ENCODE measurements at regions not wholly inside any gene's neighbourhood (a gene's known extent, or its start where the extent isn't known, plus 50 kb on each side); places are given as distances from the start of the nearest gene placed in this dataset.

- Histone ChIP-seq H3K4me2 (ENCODE audit: low read length) (no peak overlapping the region), H3K36me3 (ENCODE audit: low read depth, low read length) (no peaks in the 10 kb centered on the region), H3K4me1 (ENCODE audit: insufficient read depth, low read length) (peaks cover 13% of the 10 kb centered on the region), H3K4me3 (ENCODE audit: low read length) (no peak overlapping the region), H3K27ac (ENCODE audit: low read length) (no peak overlapping the region), H3K27me3 (ENCODE audit: low read length) (no peaks in the 10 kb centered on the region), H3K9ac (ENCODE audit: low read length) (no peak overlapping the region), H4K20me1 (ENCODE audit: low read length) (no peaks in the 10 kb centered on the region), H2AFZ (ENCODE audit: low read length) (no peak overlapping the region), H3F3A (ENCODE audit: low read length, unreplicated experiment) (no peaks in the 10 kb centered on the region), H3K9me2 (replicated peaks; ENCODE audit: low read length) (no peaks in the 10 kb centered on the region), H3K9me3 (ENCODE audit: low read length) (no peaks in the 10 kb centered on the region), H3K79me2 (ENCODE audit: low read length) (no peaks in the 10 kb centered on the region)
- intact Hi-C loops (cut with micrococcal nuclease), result no loop called here
- DNase-seq (no peak), ATAC-seq (no peak)
- ChIA-PET CTCF (no interaction called here), POLR2A (ENCODE audit: unreplicated experiment) (interaction anchor here (0.6 kb wide), 1 partner anchor 209 kb away, joined by 4 read pairs; no protein-coding TSS in a partner anchor)
- no TSS peak for BruUV-seq (replicated peaks)
- TF ChIP-seq EZH2 (IDR thresholded peaks at IDR 0.05; ENCODE audit: low read length, unreplicated experiment) (no peak), EZH2phosphoT487 (IDR thresholded peaks at IDR 0.05; ENCODE audit: borderline replicate concordance, low read length) (no peak), CTCF (conservative IDR thresholded peaks at IDR 0.05; ENCODE audit: low read depth, low read length) (no peak)
Measured at GRCh38 chr10:78437407-78437768, 403.7 kb downstream of the RPS24 start.

GRCh38 chr10:78437998-78438906 is 404.6 kb downstream of the RPS24 start:
- Histone ChIP-seq H3K4me1 (ENCODE audit: insufficient read depth, low read length) (peaks cover 6% of the 10 kb centered on the region), H3F3A (ENCODE audit: low read length, unreplicated experiment) (no peaks in the 10 kb centered on the region), H3K9ac (ENCODE audit: low read length) (no peak overlapping the region), H3K36me3 (ENCODE audit: low read depth, low read length) (no peaks in the 10 kb centered on the region), H3K27me3 (ENCODE audit: low read length) (no peaks in the 10 kb centered on the region), H3K79me2 (ENCODE audit: low read length) (no peaks in the 10 kb centered on the region), H3K4me2 (ENCODE audit: low read length) (no peak overlapping the region), H3K9me3 (ENCODE audit: low read length) (no peaks in the 10 kb centered on the region), H3K9me2 (replicated peaks; ENCODE audit: low read length) (no peaks in the 10 kb centered on the region), H2AFZ (ENCODE audit: low read length) (no peak overlapping the region), H3K27ac (ENCODE audit: low read length) (no peak overlapping the region), H4K20me1 (ENCODE audit: low read length) (no peaks in the 10 kb centered on the region), H3K4me3 (ENCODE audit: low read length) (no peak overlapping the region)
- DNase-seq (no peak), ATAC-seq (peak; percentile 31)
- ChIA-PET CTCF (no interaction called here), POLR2A (ENCODE audit: unreplicated experiment) (interaction anchor here (0.6 kb wide), 2 partner anchors 102 to 117 kb away, joined by 3 read pairs; no protein-coding TSS in a partner anchor)
- intact Hi-C loops (cut with micrococcal nuclease), result no loop called here
- no TSS peak for BruUV-seq (replicated peaks)
- no peak for TF ChIP-seq EZH2phosphoT487 (IDR thresholded peaks at IDR 0.05; ENCODE audit: borderline replicate concordance, low read length)
- TF ChIP-seq EZH2 (IDR thresholded peaks at IDR 0.05; ENCODE audit: low read length, unreplicated experiment), result no peak
- peak; percentile 77 for TF ChIP-seq CTCF (conservative IDR thresholded peaks at IDR 0.05; ENCODE audit: low read depth, low read length)

All from PC-3 (cell line).